ENCODE measurements at regions not wholly inside any gene's neighbourhood (a gene's known extent, or its start where the extent isn't known, plus 50 kb on each side); places are given as distances from the start of the nearest gene placed in this dataset.

- no peaks in the 10 kb centered on the region for H3K9me3 ChIP-seq
- H3K36me3 ChIP-seq = no peaks in the 10 kb centered on the region
- no peak for TF ChIP-seq Cebpa-rat (IDR thresholded peaks at IDR 0.05)
- H3K27ac ChIP-seq = no peak overlapping the region
- H3K4me2 ChIP-seq = no peak overlapping the region
- H3K4me3 ChIP-seq = no peak overlapping the region
- no peaks in the 10 kb centered on the region for H4K20me1 ChIP-seq
- H3K9ac ChIP-seq = no peak overlapping the region
- no peaks in the 10 kb centered on the region for H3K4me1 ChIP-seq
- H3K27me3 ChIP-seq = no peaks in the 10 kb centered on the region
Measured at GRCh38 chr18:76581261-76581660, 86.2 kb upstream of the ZNF516 start.

GRCh38 chr18:76580288-76580962, 85.4 kb upstream of the ZNF516 start:
- H3K9ac ChIP-seq = no peak overlapping the region
- H3K36me3 ChIP-seq = no peaks in the 10 kb centered on the region
- TF ChIP-seq Cebpa-rat (IDR thresholded peaks at IDR 0.05) = no peak
- no peaks in the 10 kb centered on the region for H4K20me1 ChIP-seq
- no peak overlapping the region for H3K4me3 ChIP-seq
- H3K4me2 ChIP-seq = no peak overlapping the region
- H3K9me3 ChIP-seq = no peaks in the 10 kb centered on the region
- no peaks in the 10 kb centered on the region for H3K27me3 ChIP-seq
- no peak overlapping the region for H3K27ac ChIP-seq
- H3K4me1 ChIP-seq = no peaks in the 10 kb centered on the region

GRCh38 chr18:76579301-76579695, 84.3 kb upstream of the ZNF516 start:
- no peak for TF ChIP-seq Cebpa-rat (IDR thresholded peaks at IDR 0.05)
- H3K27ac ChIP-seq = no peak overlapping the region
- H3K36me3 ChIP-seq = no peaks in the 10 kb centered on the region
- no peak overlapping the region for H3K4me2 ChIP-seq
- no peak overlapping the region for H3K4me3 ChIP-seq
- H3K9ac ChIP-seq = no peak overlapping the region
- H4K20me1 ChIP-seq = no peaks in the 10 kb centered on the region
- H3K4me1 ChIP-seq = no peaks in the 10 kb centered on the region
- no peaks in the 10 kb centered on the region for H3K27me3 ChIP-seq
- no peaks in the 10 kb centered on the region for H3K9me3 ChIP-seq

- no peaks in the 10 kb centered on the region for H3K4me1 ChIP-seq
- H3K27ac ChIP-seq = no peak overlapping the region
- no peaks in the 10 kb centered on the region for H3K27me3 ChIP-seq
- no peak overlapping the region for H3K9ac ChIP-seq
- TF ChIP-seq Cebpa-rat (IDR thresholded peaks at IDR 0.05) = no peak
- no peak overlapping the region for H3K4me3 ChIP-seq
- no peak overlapping the region for H3K4me2 ChIP-seq
- no peaks in the 10 kb centered on the region for H3K36me3 ChIP-seq
- no peaks in the 10 kb centered on the region for H4K20me1 ChIP-seq
- no peaks in the 10 kb centered on the region for H3K9me3 ChIP-seq
Measured at GRCh38 chr18:76578571-76579300, 83.7 kb upstream of the ZNF516 start.

- H4K20me1 ChIP-seq = no peaks in the 10 kb centered on the region
- no peaks in the 10 kb centered on the region for H3K4me1 ChIP-seq
- H3K9ac ChIP-seq = no peak overlapping the region
- no peaks in the 10 kb centered on the region for H3K9me3 ChIP-seq
- no peak for TF ChIP-seq Cebpa-rat (IDR thresholded peaks at IDR 0.05)
- no peaks in the 10 kb centered on the region for H3K27me3 ChIP-seq
- H3K4me2 ChIP-seq = no peak overlapping the region
- no peak overlapping the region for H3K27ac ChIP-seq
- H3K4me3 ChIP-seq = no peak overlapping the region
- H3K36me3 ChIP-seq = no peaks in the 10 kb centered on the region
Measured at GRCh38 chr18:76573325-76574025, 78.4 kb upstream of the ZNF516 start.

GRCh38 chr18:76572518-76573247, 77.6 kb upstream of the ZNF516 start:
- Histone ChIP-seq H3K4me1 (no peaks in the 10 kb centered on the region), H3K9ac (no peak overlapping the region), H3K36me3 (no peaks in the 10 kb centered on the region), H4K20me1 (no peaks in the 10 kb centered on the region), H3K9me3 (no peaks in the 10 kb centered on the region), H3K4me2 (no peak overlapping the region), H3K4me3 (no peak overlapping the region), H3K27me3 (no peaks in the 10 kb centered on the region), H3K27ac (no peak overlapping the region)
- no peak for TF ChIP-seq Cebpa-rat (IDR thresholded peaks at IDR 0.05)

- no peak for TF ChIP-seq Cebpa-rat (IDR thresholded peaks at IDR 0.05)
- Histone ChIP-seq H4K20me1 (no peaks in the 10 kb centered on the region), H3K4me1 (no peaks in the 10 kb centered on the region), H3K9me3 (no peaks in the 10 kb centered on the region), H3K9ac (no peak overlapping the region), H3K4me3 (no peak overlapping the region), H3K36me3 (no peaks in the 10 kb centered on the region), H3K27ac (no peak overlapping the region), H3K4me2 (no peak overlapping the region), H3K27me3 (no peaks in the 10 kb centered on the region)
Measured at GRCh38 chr18:76571689-76572088, 76.6 kb upstream of the ZNF516 start.

- Histone ChIP-seq H3K36me3 (no peaks in the 10 kb centered on the region), H3K4me2 (no peak overlapping the region)
- TF ChIP-seq Cebpa-rat (IDR thresholded peaks at IDR 0.05) = no peak
Measured at GRCh38 chr18:76570856-76571255, 75.8 kb upstream of the ZNF516 start.

GRCh38 chr18:76569644-76570419, 74.8 kb upstream of the ZNF516 start:
- Histone ChIP-seq H4K20me1 (no peaks in the 10 kb centered on the region), H3K36me3 (no peaks in the 10 kb centered on the region), H3K4me3 (no peak overlapping the region), H3K27me3 (no peaks in the 10 kb centered on the region), H3K9ac (no peak overlapping the region), H3K4me1 (no peaks in the 10 kb centered on the region), H3K27ac (no peak overlapping the region), H3K9me3 (no peaks in the 10 kb centered on the region), H3K4me2 (no peak overlapping the region)
- no peak for TF ChIP-seq Cebpa-rat (IDR thresholded peaks at IDR 0.05)

More at GRCh38 chr18:76570856-76571255, 75.8 kb upstream of the ZNF516 start:
- Histone ChIP-seq H3K9me3 (no peaks in the 10 kb centered on the region), H3K27ac (no peak overlapping the region), H3K4me3 (no peak overlapping the region), H3K27me3 (no peaks in the 10 kb centered on the region), H4K20me1 (no peaks in the 10 kb centered on the region), H3K4me1 (no peaks in the 10 kb centered on the region), H3K9ac (no peak overlapping the region)
